NCI-H82 treated with DMSO at 0.1 percent for 48 hours (cell line): ENCODE measurements at regions not wholly inside any gene's neighbourhood (a gene's known extent, or its start where the extent isn't known, plus 50 kb on each side); places are given as distances from the start of the nearest gene placed in this dataset.
"Not testable (repeated sequence)": the region's sequence is repeated elsewhere in the genome, so short reads cannot be mapped to it uniquely, and the experiment has no call there.

ENCODE experiments used
- DNase-seq: peaks from one replicate; lab custom pipeline; 2025; ENCODE audit not compliant: unreplicated experiment; lab: John Stamatoyannopoulos, UW

- no peak for DNase-seq
These were observed 1114.5 kb downstream of the DSC3 start for GRCh38 chr18:29928081-29928480.

GRCh38 chr18:29925566-29925965, 1117.0 kb downstream of the DSC3 start:
- DNase-seq = no peak

- no peak for DNase-seq
These were observed 1130.2 kb downstream of the DSC3 start for GRCh38 chr18:29912351-29912750.

GRCh38 chr18:29892960-29893558, 1149.5 kb downstream of the DSC3 start:
- no peak for DNase-seq

GRCh38 chr18:29883114-29883513, 1159.4 kb downstream of the DSC3 start:
- no peak for DNase-seq

- no peak for DNase-seq
These were observed 1159.9 kb downstream of the DSC3 start for GRCh38 chr18:29882620-29883019.

- DNase-seq = no peak
These were observed 1162.8 kb downstream of the DSC3 start for GRCh38 chr18:29879763-29880162.

- DNase-seq = peak; percentile 2
These were observed 1167.9 kb downstream of the DSC3 start for GRCh38 chr18:29874519-29875098.

- DNase-seq = no peak
These were observed 1169.3 kb downstream of the DSC3 start for GRCh38 chr18:29873211-29873610.

GRCh38 chr18:29871246-29871645, 1171.3 kb downstream of the DSC3 start:
- DNase-seq = no peak

GRCh38 chr18:29862824-29863223, 1179.7 kb downstream of the DSC3 start:
- no peak for DNase-seq

- DNase-seq = no peak
These were observed 1186.9 kb downstream of the DSC3 start for GRCh38 chr18:29855637-29856036.

GRCh38 chr18:29853126-29853525, 1189.4 kb downstream of the DSC3 start:
- no peak for DNase-seq

- no peak for DNase-seq
These were observed 1193.4 kb downstream of the DSC3 start for GRCh38 chr18:29849144-29849543.

- no peak for DNase-seq
These were observed 1200.9 kb downstream of the DSC3 start for GRCh38 chr18:29841631-29842030.

- DNase-seq = no peak
These were observed 1202.5 kb downstream of the DSC3 start for GRCh38 chr18:29840089-29840488.

GRCh38 chr18:29838961-29839360, 1203.6 kb downstream of the DSC3 start:
- not testable (repeated sequence) for DNase-seq

- DNase-seq = no peak
These were observed 1204.0 kb downstream of the DSC3 start for GRCh38 chr18:29838556-29838955.

- no peak for DNase-seq
These were observed 1218.9 kb downstream of the DSC3 start for GRCh38 chr18:29823671-29824070.

GRCh38 chr18:29821544-29821943, 1221.0 kb downstream of the DSC3 start:
- no peak for DNase-seq

- no peak for DNase-seq
These were observed 1231.0 kb downstream of the DSC3 start for GRCh38 chr18:29811519-29811918.

GRCh38 chr18:29780816-29781215, 1261.7 kb downstream of the DSC3 start:
- DNase-seq = no peak

GRCh38 chr18:29779096-29779495, 1263.4 kb downstream of the DSC3 start:
- no peak for DNase-seq
